Astrocyte (in vitro differentiated cells and primary cell): ENCODE measurements at regions not wholly inside any gene's neighbourhood (a gene's known extent, or its start where the extent isn't known, plus 50 kb on each side); places are given as distances from the start of the nearest gene placed in this dataset.

ENCODE experiments used
- DNase-seq: peaks from one replicate; pipeline ENCODE4 v3.0.0-alpha.2; 2010; ENCODE audit warnings: low read depth
- FAIRE-seq: peaks from 2 replicates; lab custom pipeline; 2011; peaks lifted over from hg19 to GRCh38; lab: Jason Lieb, UNC
- H2AFZ ChIP-seq: 2 replicates; pipeline ENCODE4 v1.6.0; 2012; ENCODE audit warnings: low read depth, low read length, inconsistent platforms
- H3K27ac ChIP-seq: 2 replicates; pipeline ENCODE4 v1.5.1; 2011; ENCODE audit warnings: low read depth, low read length, inconsistent platforms
- H3K27me3 ChIP-seq: 2 replicates; pipeline ENCODE4 v1.6.0; 2011; ENCODE audit warnings: low read length, inconsistent platforms; ENCODE audit not compliant: insufficient read depth
- H3K36me3 ChIP-seq: 2 replicates; pipeline ENCODE4 v1.5.1; 2011; ENCODE audit warnings: low read length, inconsistent platforms; ENCODE audit not compliant: insufficient read depth
- H3K4me1 ChIP-seq: 2 replicates; pipeline ENCODE4 v1.5.1; 2011; ENCODE audit warnings: low read length, inconsistent platforms; ENCODE audit not compliant: insufficient read depth
- H3K4me2 ChIP-seq: 2 replicates; pipeline ENCODE4 v1.6.0; 2012; ENCODE audit warnings: low read length, inconsistent platforms
- H3K4me3 ChIP-seq: 2 replicates; pipeline ENCODE4 v1.5.1; 2011; ENCODE audit warnings: low read depth, mild to moderate bottlenecking, low read length, inconsistent platforms; ENCODE audit not compliant: insufficient read depth
- H3K79me2 ChIP-seq: 2 replicates; pipeline ENCODE4 v1.6.0; 2012; ENCODE audit warnings: mild to moderate bottlenecking, low read length, inconsistent platforms; ENCODE audit not compliant: insufficient read depth
- H3K9ac ChIP-seq: 2 replicates; pipeline ENCODE4 v1.6.0; 2012; ENCODE audit warnings: mild to moderate bottlenecking, low read length, inconsistent platforms
- H3K9me3 ChIP-seq: 2 replicates; pipeline ENCODE4 v1.5.1; 2012; ENCODE audit warnings: low read depth, mild to moderate bottlenecking, low read length, inconsistent platforms; ENCODE audit not compliant: insufficient read depth
- H4K20me1 ChIP-seq: 2 replicates; pipeline ENCODE4 v1.6.0; 2012; ENCODE audit warnings: low read length, inconsistent platforms; ENCODE audit not compliant: insufficient read depth
- H3K27ac Mint-ChIP-seq: one replicate; pipeline ENCODE4 v1.8.0; 2021; ENCODE audit warnings: mild to moderate bottlenecking, mixed read lengths; ENCODE audit not compliant: unreplicated experiment
- H3K27me3 Mint-ChIP-seq: one replicate; pipeline ENCODE4 v1.8.0; 2021; ENCODE audit warnings: low read depth, mixed read lengths; ENCODE audit not compliant: unreplicated experiment
- H3K36me3 Mint-ChIP-seq: one replicate; pipeline ENCODE4 v1.8.0; 2021; ENCODE audit warnings: low read depth, mixed read lengths; ENCODE audit not compliant: unreplicated experiment
- H3K4me1 Mint-ChIP-seq: one replicate; pipeline ENCODE4 v1.8.0; 2021; ENCODE audit warnings: low read depth, mixed read lengths; ENCODE audit not compliant: unreplicated experiment
- H3K4me3 Mint-ChIP-seq: one replicate; pipeline ENCODE4 v1.8.0; 2021; ENCODE audit warnings: mild to moderate bottlenecking, moderate library complexity, mixed read lengths; ENCODE audit not compliant: unreplicated experiment
- H3K9me3 Mint-ChIP-seq: one replicate; pipeline ENCODE4 v1.8.0; 2021; ENCODE audit warnings: mild to moderate bottlenecking, mixed read lengths; ENCODE audit not compliant: unreplicated experiment
- EZH2 ChIP-seq: IDR thresholded peaks from 2 replicates; pipeline ENCODE4 v1.6.1; 2012; ENCODE audit warnings: mild to moderate bottlenecking, low read length, inconsistent platforms; ENCODE audit not compliant: insufficient read depth
- TF ChIP-seq, protein P1 (sequence below): IDR thresholded peaks from 2 replicates; pipeline ENCODE4 v1.5.1; 2011; ENCODE audit warnings: low read depth, mild to moderate bottlenecking, inconsistent platforms, low read length, moderate library complexity; ENCODE audit not compliant: insufficient read depth

DNA sequence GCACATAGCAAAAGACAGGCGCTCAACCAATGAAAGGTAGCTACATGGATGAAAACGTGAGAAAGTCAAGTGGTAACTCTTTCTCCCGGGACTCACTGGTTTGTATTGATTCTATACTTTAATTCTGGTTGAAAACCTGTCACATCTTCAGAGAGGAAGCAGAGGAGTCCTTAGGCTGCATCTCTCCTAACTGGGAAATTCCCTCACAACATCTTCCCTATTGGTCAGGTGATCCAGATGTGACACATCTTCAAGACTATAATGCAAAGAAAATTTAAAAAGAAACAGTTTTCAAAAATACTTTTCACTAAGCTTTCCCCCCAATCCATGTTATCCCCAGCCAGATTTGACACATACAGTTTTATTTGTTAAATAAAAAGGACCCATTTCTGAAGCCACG, 62.7 kb upstream of the RCN1 start:
- DNase-seq (no peak), FAIRE-seq (no peak)
- Histone ChIP-seq H3K4me1 (peaks cover 3% of the 10 kb centered on the region), H3K4me3 (no peak overlapping the region), H3K9me3 (no peaks in the 10 kb centered on the region), H3K4me2 (no peak overlapping the region), H3K36me3 (no peaks in the 10 kb centered on the region), H2AFZ (no peak overlapping the region), H3K27ac (no peak overlapping the region), H3K79me2 (no peaks in the 10 kb centered on the region), H3K27me3 (no peaks in the 10 kb centered on the region), H4K20me1 (no peaks in the 10 kb centered on the region), H3K9ac (no peak overlapping the region)
- H3K4me1 Mint-ChIP-seq = peaks cover 13% of the 10 kb centered on the region
- TF ChIP-seq, protein P1, sequence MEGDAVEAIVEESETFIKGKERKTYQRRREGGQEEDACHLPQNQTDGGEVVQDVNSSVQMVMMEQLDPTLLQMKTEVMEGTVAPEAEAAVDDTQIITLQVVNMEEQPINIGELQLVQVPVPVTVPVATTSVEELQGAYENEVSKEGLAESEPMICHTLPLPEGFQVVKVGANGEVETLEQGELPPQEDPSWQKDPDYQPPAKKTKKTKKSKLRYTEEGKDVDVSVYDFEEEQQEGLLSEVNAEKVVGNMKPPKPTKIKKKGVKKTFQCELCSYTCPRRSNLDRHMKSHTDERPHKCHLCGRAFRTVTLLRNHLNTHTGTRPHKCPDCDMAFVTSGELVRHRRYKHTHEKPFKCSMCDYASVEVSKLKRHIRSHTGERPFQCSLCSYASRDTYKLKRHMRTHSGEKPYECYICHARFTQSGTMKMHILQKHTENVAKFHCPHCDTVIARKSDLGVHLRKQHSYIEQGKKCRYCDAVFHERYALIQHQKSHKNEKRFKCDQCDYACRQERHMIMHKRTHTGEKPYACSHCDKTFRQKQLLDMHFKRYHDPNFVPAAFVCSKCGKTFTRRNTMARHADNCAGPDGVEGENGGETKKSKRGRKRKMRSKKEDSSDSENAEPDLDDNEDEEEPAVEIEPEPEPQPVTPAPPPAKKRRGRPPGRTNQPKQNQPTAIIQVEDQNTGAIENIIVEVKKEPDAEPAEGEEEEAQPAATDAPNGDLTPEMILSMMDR = no peak
- no peak for TF ChIP-seq EZH2
- H3K4me3 Mint-ChIP-seq = no peak overlapping the region
- no peaks in the 10 kb centered on the region for H3K36me3 Mint-ChIP-seq
- H3K27me3 Mint-ChIP-seq = no peaks in the 10 kb centered on the region
- H3K9me3 Mint-ChIP-seq = no peaks in the 10 kb centered on the region
- H3K27ac Mint-ChIP-seq = no peak overlapping the region

DNA sequence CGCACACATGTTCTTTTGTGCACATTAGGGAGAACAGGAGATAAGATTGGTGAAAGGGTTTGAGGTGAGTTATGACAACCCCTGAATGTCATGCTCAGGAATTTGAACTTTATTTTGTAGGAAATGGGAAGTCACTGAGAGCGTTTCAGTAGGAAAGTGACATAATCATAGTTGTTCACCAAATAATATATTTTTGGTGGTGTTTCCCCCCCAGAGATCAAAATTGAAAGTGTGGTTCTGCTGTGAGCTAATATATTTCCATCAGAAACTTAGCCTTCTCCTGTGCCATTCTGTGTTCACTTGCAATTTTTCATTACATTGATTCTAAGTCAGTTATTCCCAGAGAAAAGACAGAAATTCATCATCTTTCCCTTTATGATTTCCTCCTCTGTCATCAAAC, 64.1 kb upstream of the RCN1 start:
- no peak overlapping the region for H3K4me3 ChIP-seq
- TF ChIP-seq, protein P1 = no peak
- TF ChIP-seq EZH2 = no peak
- no peaks in the 10 kb centered on the region for H4K20me1 ChIP-seq
- no peaks in the 10 kb centered on the region for H3K36me3 Mint-ChIP-seq
- FAIRE-seq (no peak), DNase-seq (no peak)
- peaks cover 5% of the 10 kb centered on the region for H3K27me3 Mint-ChIP-seq
- H3K36me3 ChIP-seq = no peaks in the 10 kb centered on the region
- no peak overlapping the region for H3K4me3 Mint-ChIP-seq
- H3K9me3 ChIP-seq = no peaks in the 10 kb centered on the region
- no peak overlapping the region for H2AFZ ChIP-seq
- H3K79me2 ChIP-seq = no peaks in the 10 kb centered on the region
- no peaks in the 10 kb centered on the region for H3K27me3 ChIP-seq
- no peak overlapping the region for H3K27ac Mint-ChIP-seq
- no peaks in the 10 kb centered on the region for H3K4me1 ChIP-seq
- no peak overlapping the region for H3K27ac ChIP-seq
- no peak overlapping the region for H3K9ac ChIP-seq
- peaks cover 8% of the 10 kb centered on the region for H3K4me1 Mint-ChIP-seq
- H3K4me2 ChIP-seq = no peak overlapping the region
- no peaks in the 10 kb centered on the region for H3K9me3 Mint-ChIP-seq

DNA sequence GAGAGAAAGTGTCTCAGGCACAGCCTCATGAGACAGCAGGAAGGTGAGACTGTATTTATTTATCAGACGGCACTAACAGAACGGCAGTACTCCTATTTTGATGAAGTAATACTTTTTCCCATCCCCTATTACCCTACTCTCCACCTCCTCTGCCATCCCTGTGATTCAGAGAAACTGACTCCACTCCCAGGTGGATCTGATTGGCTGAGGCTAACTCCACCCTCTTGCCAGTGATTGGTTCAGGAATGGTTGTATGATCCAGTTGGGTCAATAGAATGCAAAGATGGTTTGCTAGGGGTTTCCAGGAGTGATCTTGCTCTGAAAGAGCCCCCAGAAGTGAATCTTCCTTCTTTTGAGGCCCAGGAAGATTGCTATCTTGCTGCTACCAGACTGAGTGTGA, 65.9 kb upstream of the RCN1 start:
- Histone ChIP-seq H3K4me2 (no peak overlapping the region), H4K20me1 (no peaks in the 10 kb centered on the region), H3K27ac (no peak overlapping the region), H3K36me3 (no peaks in the 10 kb centered on the region), H3K4me3 (no peak overlapping the region), H3K4me1 (no peaks in the 10 kb centered on the region), H3K27me3 (no peaks in the 10 kb centered on the region), H3K79me2 (no peaks in the 10 kb centered on the region), H2AFZ (no peak overlapping the region), H3K9ac (no peak overlapping the region), H3K9me3 (no peaks in the 10 kb centered on the region)
- Mint-ChIP-seq H3K4me3 (no peak overlapping the region), H3K9me3 (no peaks in the 10 kb centered on the region), H3K36me3 (no peaks in the 10 kb centered on the region), H3K27ac (no peak overlapping the region), H3K4me1 (peaks cover 8% of the 10 kb centered on the region), H3K27me3 (peaks cover 5% of the 10 kb centered on the region)
- no peak for DNase-seq
- no peak for FAIRE-seq
- TF ChIP-seq, protein P1 = no peak
- TF ChIP-seq EZH2 = no peak
